K562 (cell line): ENCODE measurements at regions not wholly inside any gene's neighbourhood (a gene's known extent, or its start where the extent isn't known, plus 50 kb on each side); places are given as distances from the start of the nearest gene placed in this dataset.

Experiments used
- CBFB ChIP-seq: sonication (generic); formaldehyde crosslinking; IDR thresholded peaks from 2 replicates; pipeline ENCODE4 v1.4.0; 2020; ENCODE audit warnings: mild to moderate bottlenecking, missing genetic modification reagents
- CEBPB ChIP-seq: fragments of 450-650 bp; IDR thresholded peaks from 2 replicates; pipeline ENCODE4 v1.6.1; 2016; ENCODE audit warnings: missing genetic modification characterization, missing compliant biosample characterization
- EHMT2 ChIP-seq: fragments of 450-650 bp; IDR thresholded peaks from 2 replicates; pipeline ENCODE4 v1.6.1; 2018; ENCODE audit warnings: antibody characterized with exemption
- ETS2 ChIP-seq: IDR thresholded peaks from 2 replicates; pipeline ENCODE4 v1.6.1; 2016; ENCODE audit warnings: borderline replicate concordance, missing genetic modification characterization, mild to moderate bottlenecking, moderate library complexity, missing compliant biosample characterization; ENCODE audit not compliant: poor library complexity, severe bottlenecking
- KDM2B ChIP-seq: fragments of 250-450 bp; sonication (Bioruptor Pico); IDR thresholded peaks from 2 replicates; pipeline ENCODE4 v1.8.0; 2021; ENCODE audit warnings: mild to moderate bottlenecking, moderate library complexity
- KLF16 ChIP-seq: IDR thresholded peaks from 2 replicates; pipeline ENCODE4 v1.6.1; 2016; ENCODE audit warnings: antibody characterized with exemption
- NFIC ChIP-seq: fragments of 450-650 bp; IDR thresholded peaks from 2 replicates; pipeline ENCODE4 v1.6.1; 2017; ENCODE audit warnings: mild to moderate bottlenecking, inconsistent platforms
- ZFPM2 ChIP-seq: fragments of 250-450 bp; sonication (Bioruptor Pico); IDR thresholded peaks from 2 replicates; pipeline ENCODE4 v1.5.1; 2022; ENCODE audit warnings: mild to moderate bottlenecking
- TF ChIP-seq, protein P1 (sequence below): fragments of 450-650 bp; IDR thresholded peaks from 2 replicates; pipeline ENCODE4 v1.6.1; 2017; ENCODE audit warnings: antibody characterized with exemption, mild to moderate bottlenecking
- TF ChIP-seq, protein P2 (sequence below): sonication (generic); formaldehyde crosslinking; IDR thresholded peaks from 2 replicates; pipeline ENCODE4 v1.8.0; 2022; ENCODE audit warnings: mild to moderate bottlenecking, missing genetic modification reagents
- TF ChIP-seq, protein P3 (sequence below): sonication (generic); formaldehyde crosslinking; IDR thresholded peaks from 2 replicates; pipeline ENCODE4 v1.8.0; 2022; ENCODE audit warnings: mild to moderate bottlenecking, missing genetic modification reagents

DNA sequence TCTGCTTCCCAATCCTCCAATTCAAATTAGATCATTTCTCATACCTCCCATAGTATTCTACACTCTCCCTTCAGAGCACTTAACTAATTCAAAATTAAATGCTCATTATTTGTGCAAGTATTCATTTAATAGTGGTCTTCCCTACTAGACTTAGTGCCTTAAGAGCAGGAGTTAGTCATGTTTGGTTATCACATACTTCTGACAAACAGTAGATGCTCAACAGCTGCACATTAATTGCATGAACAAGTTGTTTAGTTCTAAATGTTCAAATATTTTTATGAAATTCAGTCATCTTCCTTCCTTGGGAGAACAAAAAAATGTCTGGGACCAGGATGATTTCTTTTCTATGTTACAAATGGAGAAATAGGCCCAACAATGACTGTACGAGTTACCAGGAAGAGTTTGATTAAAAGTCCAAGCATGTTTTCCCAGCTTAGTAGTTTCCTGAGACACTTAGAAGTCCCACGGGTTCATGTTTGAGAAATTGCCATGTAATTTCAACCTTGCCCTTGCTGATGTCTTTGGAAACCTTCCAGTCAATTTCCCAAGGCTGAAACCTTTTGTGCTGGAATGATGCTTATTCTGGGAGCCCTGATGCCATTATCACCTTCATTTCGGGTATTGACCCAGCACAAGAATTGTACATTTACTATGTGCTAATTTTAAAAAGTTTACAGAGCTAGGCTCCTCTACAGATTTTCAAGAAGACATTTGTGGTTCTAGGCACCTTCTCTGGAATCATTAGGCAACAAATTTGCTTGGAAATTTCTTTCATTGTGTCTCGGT lies 437.9 kb upstream of the PLXNA2 start (continued):
- TF ChIP-seq, protein P1, sequence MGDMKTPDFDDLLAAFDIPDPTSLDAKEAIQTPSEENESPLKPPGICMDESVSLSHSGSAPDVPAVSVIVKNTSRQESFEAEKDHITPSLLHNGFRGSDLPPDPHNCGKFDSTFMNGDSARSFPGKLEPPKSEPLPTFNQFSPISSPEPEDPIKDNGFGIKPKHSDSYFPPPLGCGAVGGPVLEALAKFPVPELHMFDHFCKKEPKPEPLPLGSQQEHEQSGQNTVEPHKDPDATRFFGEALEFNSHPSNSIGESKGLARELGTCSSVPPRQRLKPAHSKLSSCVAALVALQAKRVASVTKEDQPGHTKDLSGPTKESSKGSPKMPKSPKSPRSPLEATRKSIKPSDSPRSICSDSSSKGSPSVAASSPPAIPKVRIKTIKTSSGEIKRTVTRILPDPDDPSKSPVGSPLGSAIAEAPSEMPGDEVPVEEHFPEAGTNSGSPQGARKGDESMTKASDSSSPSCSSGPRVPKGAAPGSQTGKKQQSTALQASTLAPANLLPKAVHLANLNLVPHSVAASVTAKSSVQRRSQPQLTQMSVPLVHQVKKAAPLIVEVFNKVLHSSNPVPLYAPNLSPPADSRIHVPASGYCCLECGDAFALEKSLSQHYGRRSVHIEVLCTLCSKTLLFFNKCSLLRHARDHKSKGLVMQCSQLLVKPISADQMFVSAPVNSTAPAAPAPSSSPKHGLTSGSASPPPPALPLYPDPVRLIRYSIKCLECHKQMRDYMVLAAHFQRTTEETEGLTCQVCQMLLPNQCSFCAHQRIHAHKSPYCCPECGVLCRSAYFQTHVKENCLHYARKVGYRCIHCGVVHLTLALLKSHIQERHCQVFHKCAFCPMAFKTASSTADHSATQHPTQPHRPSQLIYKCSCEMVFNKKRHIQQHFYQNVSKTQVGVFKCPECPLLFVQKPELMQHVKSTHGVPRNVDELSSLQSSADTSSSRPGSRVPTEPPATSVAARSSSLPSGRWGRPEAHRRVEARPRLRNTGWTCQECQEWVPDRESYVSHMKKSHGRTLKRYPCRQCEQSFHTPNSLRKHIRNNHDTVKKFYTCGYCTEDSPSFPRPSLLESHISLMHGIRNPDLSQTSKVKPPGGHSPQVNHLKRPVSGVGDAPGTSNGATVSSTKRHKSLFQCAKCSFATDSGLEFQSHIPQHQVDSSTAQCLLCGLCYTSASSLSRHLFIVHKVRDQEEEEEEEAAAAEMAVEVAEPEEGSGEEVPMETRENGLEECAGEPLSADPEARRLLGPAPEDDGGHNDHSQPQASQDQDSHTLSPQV, result no peak
- no peak for TF ChIP-seq CBFB (CRISPR knock-in tag)
- TF ChIP-seq EHMT2, result no peak
- TF ChIP-seq ZFPM2 (CRISPR knock-in tag), result no peak
- no peak for TF ChIP-seq NFIC
- TF ChIP-seq ETS2 (tag), result no peak
- no peak for TF ChIP-seq CEBPB (tag)
- no peak for TF ChIP-seq KDM2B
- TF ChIP-seq, protein P2, sequence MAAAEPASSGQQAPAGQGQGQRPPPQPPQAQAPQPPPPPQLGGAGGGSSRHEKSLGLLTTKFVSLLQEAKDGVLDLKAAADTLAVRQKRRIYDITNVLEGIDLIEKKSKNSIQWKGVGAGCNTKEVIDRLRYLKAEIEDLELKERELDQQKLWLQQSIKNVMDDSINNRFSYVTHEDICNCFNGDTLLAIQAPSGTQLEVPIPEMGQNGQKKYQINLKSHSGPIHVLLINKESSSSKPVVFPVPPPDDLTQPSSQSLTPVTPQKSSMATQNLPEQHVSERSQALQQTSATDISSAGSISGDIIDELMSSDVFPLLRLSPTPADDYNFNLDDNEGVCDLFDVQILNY (CRISPR knock-in tag), result no peak
- TF ChIP-seq, protein P3, sequence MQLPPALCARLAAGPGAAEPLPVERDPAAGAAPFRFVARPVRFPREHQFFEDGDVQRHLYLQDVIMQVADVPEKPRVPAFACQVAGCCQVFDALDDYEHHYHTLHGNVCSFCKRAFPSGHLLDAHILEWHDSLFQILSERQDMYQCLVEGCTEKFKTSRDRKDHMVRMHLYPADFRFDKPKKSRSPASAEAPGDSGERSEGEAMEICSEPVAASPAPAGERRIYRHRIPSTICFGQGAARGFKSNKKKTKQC (CRISPR knock-in tag), result no peak
- no peak for TF ChIP-seq KLF16
